Kidney glomerular epithelial cell (primary cell): ENCODE measurements at regions not wholly inside any gene's neighbourhood (a gene's known extent, or its start where the extent isn't known, plus 50 kb on each side); places are given as distances from the start of the nearest gene placed in this dataset.
"Not testable (repeated sequence)": the region's sequence is repeated elsewhere in the genome, so short reads cannot be mapped to it uniquely, and the experiment has no call there.

Experiments used
- DNase-seq: peaks from one replicate; lab custom pipeline; 2025; lab: John Stamatoyannopoulos, UW

DNA sequence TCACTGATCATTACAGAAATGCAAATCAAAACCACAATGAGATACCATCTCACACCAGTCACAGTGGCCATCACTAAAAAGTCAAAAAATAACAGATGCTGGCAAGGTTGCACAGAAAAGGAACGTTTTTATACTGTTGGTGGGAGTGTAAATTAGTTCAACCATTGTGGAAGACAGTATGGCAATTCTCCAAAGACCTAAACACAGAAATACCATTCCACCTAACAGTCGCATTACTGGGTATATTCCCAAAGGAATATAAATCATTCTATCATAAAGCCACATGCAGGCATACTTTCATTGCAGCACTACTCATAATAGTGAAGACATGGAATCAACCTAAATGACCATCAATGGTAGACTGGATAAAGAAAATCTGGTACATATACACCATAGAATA is 83.2 kb upstream of the ARID5B start:
- not testable (repeated sequence) for DNase-seq

DNA sequence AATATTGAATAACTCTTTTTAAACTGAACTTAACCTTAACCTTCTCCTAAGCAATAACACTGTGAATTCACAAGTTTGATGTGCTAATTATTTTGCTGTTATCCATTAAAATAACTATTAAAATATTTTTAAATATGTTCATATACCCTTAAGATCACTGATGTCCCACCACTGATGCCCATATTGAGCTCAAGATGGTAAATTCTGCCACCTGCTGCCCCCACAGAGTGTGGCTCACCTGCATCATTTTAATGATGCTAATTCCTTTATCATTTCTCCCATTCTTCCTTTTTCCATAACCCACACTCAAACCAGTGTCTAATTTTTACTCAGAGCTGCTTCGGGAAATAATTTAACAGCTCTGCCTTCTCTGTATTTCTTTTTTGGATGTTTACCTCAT is 82.3 kb upstream of the ARID5B start:
- DNase-seq, result no peak

DNA sequence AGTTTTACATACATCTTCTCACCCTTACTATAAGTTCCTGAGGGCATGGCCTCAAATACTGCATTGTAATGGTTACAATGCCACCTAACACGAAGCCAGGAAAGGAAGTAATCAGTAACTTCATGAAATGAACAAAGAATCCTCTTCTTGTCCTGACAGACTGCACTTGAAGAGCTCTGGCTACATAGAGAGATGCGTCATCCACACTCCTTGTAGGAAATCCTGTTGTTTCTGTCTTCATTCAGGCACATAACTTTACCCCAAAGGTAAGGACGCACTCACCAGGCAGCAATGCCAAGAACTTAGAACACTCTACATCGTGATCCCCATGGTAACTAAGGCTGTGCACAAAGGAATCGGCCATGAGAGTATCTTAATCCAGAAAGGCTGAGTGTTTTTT is 80.3 kb upstream of the ARID5B start:
- DNase-seq, result peak; percentile 18

DNA sequence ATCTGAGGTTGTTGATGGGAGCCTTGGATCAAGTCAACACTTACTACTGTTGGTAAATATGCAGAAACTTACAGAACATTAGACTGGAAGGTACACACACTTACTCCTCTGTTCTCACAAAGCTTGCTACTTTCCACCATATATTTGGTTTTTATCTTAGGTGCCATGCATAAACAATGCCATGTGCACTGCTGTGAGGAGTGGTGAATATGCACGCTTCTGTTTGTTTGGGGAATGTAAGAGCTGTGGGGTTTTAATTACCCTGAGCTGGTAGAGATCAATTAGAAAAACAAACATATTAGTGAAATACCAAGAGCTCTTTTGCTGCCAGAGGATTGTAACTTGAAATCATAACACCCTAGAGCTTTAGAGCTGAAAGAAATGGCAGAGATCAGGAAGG is 79.8 kb upstream of the ARID5B start:
- DNase-seq, result no peak

DNA sequence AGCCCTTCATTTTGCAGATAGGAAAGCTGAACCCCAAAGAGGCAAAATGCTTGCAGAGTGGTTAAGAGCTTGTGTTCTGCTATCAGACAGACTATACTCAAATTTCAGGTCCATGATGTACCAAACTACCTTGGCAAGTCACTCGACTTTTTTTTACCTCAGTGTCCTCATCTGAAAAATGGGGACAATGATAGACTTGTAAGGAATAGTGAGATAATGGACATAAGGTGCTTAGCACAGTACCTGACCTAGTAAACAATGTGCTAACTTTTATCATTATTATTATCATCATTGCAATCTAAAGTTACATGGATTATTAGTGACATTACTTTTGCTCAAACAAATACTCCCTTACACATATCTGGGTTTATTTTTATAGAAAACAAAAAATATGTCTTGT is 79.4 kb upstream of the ARID5B start:
- no peak for DNase-seq

DNA sequence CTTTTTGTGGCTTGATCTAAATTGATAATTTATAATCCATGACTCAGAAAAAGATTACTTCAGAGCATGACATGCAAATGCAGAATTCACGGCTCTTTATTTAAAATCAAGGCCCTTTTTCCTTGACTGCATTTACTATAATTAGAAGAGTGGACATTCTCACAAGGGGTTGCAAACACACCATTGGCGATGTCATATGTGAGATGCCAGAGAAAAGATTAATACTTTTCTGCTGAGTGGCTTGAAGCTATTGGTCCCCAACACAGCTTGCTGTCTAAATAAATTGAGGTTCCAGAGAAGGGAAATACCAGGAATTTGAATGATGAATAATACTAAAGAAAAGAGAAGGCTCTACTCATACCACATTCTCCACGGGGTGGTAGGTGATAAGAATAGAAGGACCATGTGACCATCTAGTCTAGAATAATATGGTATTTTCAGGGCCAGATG is 78.7 kb upstream of the ARID5B start:
- peak; percentile 57 for DNase-seq

DNA sequence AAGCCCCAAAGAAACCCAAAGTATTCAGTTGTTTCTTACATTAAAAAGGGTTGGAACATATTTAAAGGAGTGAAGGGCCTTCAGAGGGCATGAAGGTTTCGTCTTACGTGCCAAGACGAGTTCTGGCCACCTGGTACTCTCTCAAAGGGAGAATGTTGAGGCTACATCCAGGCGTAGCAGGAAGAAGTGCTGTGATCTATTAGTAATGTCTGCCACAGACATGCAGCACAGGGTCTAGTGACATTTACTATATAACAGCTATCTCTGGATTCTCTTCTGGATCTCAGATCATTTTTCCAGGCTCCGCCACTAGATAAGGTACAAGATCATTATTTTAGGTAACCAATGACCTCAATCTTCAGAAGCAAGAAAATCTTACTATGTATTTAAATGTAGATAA is 76.5 kb upstream of the ARID5B start:
- DNase-seq, result no peak

DNA sequence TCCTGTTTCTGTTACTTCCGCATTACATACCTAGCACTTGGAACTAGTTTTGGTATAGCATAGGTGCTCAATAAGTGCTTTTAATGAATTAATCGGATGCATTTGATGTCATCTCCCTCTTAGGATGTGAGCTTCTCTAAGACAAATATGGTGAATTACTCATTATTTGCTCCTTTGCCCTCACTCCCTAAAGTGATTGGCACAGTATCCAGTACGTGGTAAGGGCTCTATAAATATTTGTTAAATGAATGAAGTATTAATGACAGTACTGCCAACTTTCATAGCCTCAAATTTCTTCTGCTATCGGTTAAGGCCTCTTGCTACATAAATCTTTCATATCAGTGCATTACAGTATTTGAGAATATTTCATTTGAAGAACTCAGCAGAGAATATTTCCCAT is 75.9 kb upstream of the ARID5B start:
- DNase-seq, result no peak

DNA sequence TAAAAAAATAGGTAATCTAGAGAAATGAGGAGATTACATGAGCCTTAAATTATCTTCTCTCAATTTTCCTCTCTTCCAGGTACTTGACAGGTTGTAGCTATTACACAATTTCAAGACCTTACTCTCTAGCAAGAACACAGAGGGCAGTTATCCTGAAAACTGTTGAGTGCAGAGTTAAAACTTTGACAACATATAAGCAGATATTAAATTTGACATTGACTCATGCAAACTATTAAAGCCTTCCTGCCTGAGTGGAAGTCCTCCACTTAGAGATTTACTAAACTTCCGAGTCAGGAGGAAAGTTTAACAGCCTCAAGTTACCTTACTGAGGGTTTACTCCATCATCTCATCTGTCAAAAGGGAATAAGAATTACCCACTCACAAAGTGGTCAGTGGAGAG is 73.5 kb upstream of the ARID5B start:
- DNase-seq, result no peak

DNA sequence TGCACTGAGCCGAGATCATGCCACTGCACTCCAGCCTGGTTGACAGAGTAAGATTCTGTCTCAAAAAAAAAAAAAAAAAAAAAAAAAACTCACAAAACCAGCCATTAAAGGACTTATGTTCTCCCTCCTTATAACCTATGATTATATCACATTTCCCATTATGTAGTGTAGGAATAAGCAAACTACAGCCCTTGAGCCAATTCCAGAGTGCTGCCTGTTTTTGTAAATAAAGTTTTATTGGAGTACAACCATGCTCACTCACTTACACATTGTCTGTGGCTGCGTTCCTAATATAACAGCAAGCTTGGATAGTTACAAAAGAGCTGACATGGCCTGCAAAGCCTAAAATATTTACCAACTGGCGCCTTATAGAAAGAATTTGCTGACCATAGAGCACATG is 72.7 kb upstream of the ARID5B start:
- DNase-seq, result no peak

DNA sequence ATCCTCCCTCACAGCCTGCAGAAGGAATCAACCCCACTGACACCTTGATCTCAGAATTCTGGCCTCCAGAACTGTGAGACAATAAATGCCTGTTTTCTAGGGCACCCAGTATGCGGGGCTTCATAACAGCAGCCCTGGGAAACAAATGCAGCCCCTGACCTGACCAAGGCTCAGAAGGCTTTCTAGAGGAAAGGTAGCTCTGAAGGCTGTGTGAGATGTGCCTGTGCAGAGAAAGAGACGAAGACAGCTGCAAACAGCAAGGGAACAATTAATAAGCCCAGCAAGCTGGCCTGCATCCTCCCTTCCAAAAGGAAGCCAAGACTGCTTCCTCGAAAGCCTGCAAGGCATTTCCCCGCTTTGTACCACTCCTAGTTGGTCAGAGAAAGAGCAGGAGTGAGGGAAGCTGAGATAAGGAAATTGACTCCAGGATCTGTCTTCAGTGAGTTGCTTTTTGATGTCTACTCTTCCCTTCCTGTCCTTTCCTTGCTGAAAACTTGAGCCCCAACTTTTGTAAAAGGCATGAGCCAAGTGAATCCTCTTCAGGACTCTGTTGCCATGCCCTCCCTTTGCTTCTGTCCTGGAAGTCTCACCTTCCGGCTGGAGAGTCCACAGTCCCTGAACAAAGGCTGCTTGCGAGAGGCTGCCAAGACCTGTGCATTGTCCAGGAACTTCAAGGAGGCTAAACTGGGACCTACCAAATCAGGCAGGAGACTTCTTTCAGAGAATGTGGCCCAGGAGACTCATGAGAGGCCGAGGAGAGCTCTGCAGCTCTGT is 71.2 kb upstream of the ARID5B start:
- DNase-seq, result no peak

DNA sequence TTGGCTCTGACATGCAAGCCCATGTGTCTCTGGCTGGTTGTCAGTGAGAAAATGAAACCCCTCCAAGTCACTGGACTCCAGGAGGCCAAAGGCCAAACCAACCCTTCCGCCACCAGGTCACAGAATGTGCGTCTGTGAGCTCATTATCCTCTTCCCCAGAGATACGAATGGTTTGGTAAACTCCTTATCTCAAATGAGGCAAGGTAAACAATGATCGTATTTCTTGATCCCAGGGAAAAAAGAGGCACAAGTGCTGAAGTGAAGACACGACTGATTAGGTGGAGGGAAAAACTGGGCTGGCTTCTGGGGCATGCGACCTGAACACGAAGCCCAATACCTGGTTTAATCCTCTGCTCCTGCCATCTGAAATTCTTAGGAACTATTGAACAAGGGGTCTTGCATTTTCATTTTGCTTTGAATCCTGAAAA is 70.6 kb upstream of the ARID5B start:
- no peak for DNase-seq

DNA sequence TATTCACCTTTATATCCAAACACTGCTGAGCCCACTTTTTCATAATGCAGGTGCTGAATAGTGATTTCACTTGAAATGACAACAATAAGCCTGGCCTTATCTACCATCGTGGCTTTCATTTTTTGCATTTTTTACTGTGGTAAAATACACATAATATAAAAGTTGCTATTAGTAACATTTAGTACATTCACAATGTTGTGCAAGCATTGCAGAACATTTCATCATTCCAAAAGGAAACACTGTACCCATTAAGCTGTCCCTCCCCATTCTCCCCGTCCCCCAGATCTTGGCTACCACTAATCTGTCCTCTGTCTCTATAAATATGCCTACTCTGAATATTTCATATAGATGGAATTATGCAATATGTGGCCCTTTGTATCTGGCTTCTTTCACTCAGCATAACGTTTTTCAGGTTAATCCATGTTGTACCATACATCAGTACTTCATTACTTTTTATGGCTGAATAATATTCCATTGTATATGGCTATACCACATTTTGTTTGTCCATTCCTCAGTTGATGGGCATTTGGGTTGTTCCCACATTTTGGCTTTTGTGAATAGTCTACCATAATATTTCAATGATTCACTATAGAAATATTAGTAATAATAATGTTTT is 68.5 kb upstream of the ARID5B start:
- no peak for DNase-seq

DNA sequence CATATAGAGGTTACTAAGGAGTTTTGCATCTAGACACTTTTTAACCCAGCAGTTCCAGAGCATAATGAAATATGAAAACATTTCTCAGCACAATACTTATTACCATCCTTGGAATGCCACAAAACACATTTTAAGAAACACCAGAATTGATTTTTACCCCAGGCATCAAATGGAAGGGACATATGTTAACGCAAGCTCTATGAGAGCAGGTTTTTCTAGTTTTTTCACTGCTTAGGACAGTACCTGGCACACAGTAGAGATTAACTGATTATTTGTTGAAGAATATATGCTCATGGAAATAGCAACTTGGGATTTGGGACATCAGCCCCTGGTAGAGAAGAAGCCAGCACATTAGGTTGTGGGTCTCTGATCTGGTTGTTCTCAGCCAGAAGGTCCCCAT is 67.0 kb upstream of the ARID5B start:
- no peak for DNase-seq

DNA sequence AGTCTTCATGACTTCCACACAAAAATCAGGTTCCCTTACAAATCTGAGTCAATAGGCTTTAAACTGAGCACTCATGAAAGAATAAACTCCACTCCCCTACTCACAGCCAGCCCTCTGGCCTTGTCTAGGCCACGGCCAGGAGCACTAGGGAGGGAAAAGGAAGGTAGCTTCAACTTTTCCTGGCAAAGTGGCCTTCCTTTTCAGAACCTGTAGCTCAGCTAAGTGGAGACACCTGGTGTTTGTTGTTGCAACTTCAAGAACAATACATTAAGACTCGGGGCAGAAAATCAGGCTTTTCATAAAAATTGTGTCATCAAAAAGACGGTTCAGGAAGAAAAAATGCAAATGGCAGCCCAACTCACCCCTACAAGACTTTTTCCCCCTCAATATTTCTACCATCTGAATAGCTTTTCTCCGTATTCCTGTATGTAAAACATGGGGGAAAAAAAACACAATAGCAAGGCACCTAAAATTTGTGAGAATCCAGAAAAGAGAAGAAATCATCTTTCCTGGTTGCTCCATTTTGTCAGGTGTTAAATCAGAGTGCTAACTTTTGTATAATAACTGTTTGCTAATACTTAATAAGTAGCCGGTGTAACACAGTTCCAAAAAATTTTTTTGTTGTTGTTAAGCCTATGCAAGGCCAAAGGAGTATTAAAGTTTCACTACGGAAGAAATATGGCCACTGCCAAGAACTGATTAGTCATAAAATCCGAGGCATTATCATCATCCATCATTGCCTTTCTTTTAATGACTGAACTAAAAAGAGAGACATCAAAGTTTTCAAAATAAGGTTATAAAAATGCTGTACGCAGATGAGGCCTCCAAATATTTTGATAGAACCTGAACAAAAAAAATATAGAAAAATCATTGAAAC is 66.2 kb upstream of the ARID5B start:
- DNase-seq, result peak; percentile 81

DNA sequence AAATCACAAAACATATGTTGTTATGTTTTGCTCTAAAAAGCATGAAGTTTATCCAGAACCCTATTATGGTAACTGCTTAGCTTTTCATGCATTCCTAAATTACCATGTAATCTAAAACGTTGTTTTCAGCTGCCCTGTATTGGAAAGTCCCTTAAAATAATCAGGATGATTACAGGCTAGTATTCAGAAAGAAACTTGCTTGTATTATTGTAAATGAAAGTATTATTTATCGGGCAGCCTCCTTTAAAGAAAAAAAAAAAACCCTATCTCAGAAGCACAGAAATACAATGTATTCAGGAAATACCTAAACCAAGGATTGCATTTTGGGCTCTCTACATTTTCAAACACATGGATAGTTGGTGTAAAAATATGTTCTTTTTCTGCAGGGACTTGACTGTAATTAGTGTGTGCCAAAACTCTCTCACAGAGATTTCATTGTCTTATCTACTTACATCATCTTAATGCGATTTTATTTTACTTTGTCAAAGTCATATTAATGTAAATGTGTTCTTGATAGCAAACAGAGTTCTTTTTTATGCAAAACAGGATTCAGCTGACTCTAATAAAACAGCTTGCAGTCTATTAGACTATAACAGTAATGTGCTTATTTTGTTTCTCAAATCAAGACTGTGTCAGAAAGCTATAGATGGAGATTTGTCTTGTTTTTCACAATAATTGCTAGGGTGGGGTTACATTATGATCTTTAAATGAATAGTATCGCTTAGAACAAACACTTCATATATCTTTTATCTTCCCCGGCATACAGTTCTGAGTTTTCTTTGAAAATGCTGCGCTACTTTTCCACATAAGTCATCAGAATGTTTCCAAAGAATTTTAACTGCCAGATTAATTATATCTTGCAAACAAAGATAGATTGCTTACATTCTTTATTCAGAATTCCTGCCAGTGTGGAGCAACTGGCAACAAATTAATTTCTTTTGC is 65.3 kb upstream of the ARID5B start:
- DNase-seq, result peak; percentile 79

DNA sequence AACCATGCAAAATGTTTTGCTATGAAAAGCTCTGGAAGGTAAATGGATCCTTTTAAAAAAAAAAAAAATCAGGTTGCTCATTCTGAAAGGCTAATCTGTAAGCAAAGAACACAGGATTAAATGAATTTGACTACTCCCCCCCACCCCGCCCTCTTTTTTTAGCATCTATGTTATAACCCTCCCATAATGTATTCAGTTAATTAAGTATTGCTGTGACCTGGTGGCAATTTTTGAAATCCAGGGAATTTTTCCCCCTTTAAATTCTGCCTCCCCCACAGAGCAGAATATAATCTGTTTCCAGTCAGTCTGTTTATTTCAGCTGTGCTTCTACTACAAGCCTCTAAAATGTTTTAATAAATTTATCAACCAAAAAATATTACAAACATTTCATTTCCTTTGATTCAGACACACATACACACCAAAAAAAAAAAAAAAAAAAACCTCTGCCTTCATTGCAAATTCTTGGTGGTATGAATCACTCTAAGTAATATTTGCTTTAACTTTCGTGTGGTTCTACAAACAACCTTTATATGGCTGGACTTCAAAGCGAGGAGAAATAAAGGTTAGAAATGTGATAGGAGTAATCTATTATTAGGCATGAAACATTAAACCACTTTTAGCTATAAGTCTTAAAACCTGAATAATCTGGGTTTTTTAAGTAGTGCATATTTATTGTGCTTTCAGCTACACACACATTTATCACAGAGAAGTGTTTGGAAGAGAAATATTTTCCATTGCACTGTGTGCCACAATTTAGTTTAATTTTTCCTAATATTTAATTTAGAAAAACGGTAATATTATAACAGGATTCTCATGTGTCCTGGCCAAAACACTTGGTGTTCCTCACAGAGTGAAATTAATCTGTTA is 64.4 kb upstream of the ARID5B start:
- peak; percentile 91 for DNase-seq

DNA sequence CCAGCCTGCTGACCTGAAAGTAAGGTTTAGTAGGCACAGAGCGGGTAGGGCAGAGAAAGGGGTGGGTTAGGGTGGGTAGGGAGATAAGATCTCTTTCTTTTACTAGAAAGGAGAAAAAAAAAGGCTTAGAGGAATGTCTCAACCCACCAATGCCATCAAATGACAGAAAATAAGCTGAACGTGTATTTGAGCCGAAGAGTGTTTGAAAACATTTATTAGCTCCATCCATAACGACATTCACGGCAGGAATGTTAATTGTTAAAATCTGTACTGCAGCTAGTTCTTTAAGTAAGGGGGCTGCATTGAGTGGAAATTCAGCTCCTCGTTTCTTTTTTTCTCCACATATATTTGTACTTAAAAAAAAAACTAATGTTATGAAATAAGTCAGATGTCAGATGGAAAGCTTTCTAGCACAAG is 63.7 kb upstream of the ARID5B start:
- peak; percentile 57 for DNase-seq

DNA sequence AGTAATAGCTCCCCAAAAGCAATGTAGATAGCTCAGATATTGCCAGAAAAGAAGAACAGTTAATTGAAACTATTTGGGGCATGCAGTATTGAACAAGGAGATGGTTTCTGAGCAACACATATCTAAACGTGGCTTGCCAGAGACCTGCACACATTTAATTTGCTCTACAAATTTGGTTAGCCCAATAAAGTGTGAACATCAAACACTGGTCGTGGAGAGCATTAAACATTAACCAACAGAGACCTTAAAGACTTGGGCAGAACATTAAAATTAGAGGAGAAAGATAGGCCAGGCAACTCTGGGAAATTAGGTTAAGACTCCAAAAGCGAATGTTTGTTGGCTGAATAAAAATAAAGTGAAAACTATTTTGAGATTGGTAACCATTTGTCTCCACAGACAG is 61.6 kb upstream of the ARID5B start:
- no peak for DNase-seq

DNA sequence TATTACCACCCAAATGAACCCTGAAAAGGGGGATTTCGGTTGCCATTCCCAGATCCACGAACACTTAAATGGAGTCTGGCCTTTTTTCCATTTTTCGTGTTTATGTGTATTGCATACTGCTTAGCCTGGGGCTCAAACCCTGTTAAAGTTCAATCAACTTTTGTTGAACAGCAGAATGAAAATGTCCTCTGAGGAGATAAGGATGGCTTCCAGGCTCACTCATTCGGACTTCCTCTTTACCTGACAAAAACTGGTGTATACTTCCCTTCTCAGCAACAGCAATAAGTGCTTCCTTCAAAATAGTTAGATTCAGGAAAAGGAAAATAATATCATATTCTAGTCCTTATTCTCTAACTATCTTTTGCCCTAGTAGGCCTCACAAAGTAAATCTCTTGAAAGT is 61.1 kb upstream of the ARID5B start:
- no peak for DNase-seq
